ENCODE measurements at regions not wholly inside any gene's neighbourhood (a gene's known extent, or its start where the extent isn't known, plus 50 kb on each side); places are given as distances from the start of the nearest gene placed in this dataset.

DNA sequence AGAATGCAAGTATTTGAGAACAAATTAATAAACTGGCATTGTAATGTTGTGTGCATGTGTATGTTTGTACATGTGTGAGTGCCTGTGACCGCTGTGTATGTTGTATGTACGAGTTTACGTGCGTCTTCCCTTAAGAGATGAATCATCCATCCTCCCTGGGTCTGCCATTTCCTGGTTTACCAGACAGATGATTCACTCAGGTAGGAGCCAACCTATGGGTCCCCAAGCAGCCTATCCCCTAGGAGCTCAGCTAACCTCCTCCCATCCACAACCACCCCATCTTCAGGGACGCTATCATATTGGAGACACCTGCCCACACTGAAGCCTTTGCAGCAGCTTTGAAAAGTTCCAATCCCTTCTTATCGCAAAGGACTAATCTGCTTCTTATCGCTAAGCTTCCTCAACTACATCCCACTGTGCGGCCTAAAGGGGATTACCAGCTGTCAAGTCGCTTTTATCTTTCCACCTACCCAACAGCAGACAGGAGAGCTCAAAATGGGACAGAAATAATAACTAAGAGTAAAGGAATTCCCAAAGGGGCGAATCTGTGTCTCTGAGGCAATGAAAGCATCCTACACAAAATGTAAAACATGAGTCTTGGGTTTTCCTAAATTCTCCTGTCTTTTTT lies 81.5 kb upstream of the TMCC3 start:
- TF ChIP-seq, protein P1, sequence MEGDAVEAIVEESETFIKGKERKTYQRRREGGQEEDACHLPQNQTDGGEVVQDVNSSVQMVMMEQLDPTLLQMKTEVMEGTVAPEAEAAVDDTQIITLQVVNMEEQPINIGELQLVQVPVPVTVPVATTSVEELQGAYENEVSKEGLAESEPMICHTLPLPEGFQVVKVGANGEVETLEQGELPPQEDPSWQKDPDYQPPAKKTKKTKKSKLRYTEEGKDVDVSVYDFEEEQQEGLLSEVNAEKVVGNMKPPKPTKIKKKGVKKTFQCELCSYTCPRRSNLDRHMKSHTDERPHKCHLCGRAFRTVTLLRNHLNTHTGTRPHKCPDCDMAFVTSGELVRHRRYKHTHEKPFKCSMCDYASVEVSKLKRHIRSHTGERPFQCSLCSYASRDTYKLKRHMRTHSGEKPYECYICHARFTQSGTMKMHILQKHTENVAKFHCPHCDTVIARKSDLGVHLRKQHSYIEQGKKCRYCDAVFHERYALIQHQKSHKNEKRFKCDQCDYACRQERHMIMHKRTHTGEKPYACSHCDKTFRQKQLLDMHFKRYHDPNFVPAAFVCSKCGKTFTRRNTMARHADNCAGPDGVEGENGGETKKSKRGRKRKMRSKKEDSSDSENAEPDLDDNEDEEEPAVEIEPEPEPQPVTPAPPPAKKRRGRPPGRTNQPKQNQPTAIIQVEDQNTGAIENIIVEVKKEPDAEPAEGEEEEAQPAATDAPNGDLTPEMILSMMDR (IDR thresholded peaks at IDR 0.05) = no peak
- Histone ChIP-seq H3K4me1 (no peaks in the 10 kb centered on the region), H3K36me3 (no peaks in the 10 kb centered on the region), H3K4me3 (no peak overlapping the region), H3K27ac (no peak overlapping the region), H3K27me3 (no peaks in the 10 kb centered on the region), H3K9me3 (no peaks in the 10 kb centered on the region)
- DNase-seq = no peak
- intact Hi-C loops (cut with DNase I; ENCODE audit: low total_unique reads) = no loop called here

DNA sequence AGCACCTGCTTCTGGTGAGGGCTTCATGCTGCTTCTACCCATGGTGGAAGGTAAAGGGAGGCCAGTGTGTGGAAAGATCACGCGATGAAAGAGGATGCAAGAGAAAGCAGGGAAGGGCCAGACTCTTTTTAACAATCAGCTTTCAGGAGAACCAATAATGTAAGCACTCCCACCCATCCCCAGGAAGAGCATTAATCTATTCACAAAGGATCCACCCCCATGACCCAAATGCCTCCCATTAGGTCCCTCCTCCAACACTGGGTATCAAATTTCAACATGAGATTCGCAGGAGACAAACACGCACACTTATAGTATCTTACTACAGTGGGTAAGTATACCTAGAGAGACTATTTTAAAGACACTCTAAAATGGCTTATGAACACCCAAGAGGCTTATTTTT lies 80.5 kb upstream of the TMCC3 start:
- TF ChIP-seq, protein P1 (IDR thresholded peaks at IDR 0.05) = no peak
- no peak for DNase-seq
- H3K27me3 ChIP-seq = no peaks in the 10 kb centered on the region
- no peaks in the 10 kb centered on the region for H3K9me3 ChIP-seq
- no peaks in the 10 kb centered on the region for H3K36me3 ChIP-seq
- H3K4me1 ChIP-seq = no peaks in the 10 kb centered on the region
- H3K27ac ChIP-seq = no peak overlapping the region
- H3K4me3 ChIP-seq = no peak overlapping the region
- intact Hi-C loops (cut with DNase I; ENCODE audit: low total_unique reads) = no loop called here

- no peak for DNase-seq
- H3K27me3 ChIP-seq = no peaks in the 10 kb centered on the region
- H3K27ac ChIP-seq = no peak overlapping the region
- TF ChIP-seq, protein P1 (IDR thresholded peaks at IDR 0.05) = no peak
- no peaks in the 10 kb centered on the region for H3K9me3 ChIP-seq
- H3K36me3 ChIP-seq = no peaks in the 10 kb centered on the region
- H3K4me1 ChIP-seq = peaks cover 0 to 7% (median 0%) of the 10 kb centered on the region in 4 donors
- H3K4me3 ChIP-seq = no peak overlapping the region
- intact Hi-C loops (cut with DNase I; ENCODE audit: low total_unique reads) = loop anchor here (10.0 kb wide), 1 partner anchor 82 kb away; no protein-coding TSS in a partner anchor
Measured at GRCh38 chr12:94726236-94726835, 76.0 kb upstream of the TMCC3 start.

GRCh38 chr12:94725375-94726168 lies 75.2 kb upstream of the TMCC3 start:
- Histone ChIP-seq H3K27ac (no peak overlapping the region), H3K4me1 (peaks cover 0 to 7% (median 0%) of the 10 kb centered on the region in 4 donors), H3K4me3 (no peak overlapping the region), H3K36me3 (no peaks in the 10 kb centered on the region), H3K9me3 (no peaks in the 10 kb centered on the region), H3K27me3 (no peaks in the 10 kb centered on the region)
- intact Hi-C loops (cut with DNase I; ENCODE audit: low total_unique reads) = loop anchor here (10.0 kb wide), 1 partner anchor 81 kb away; no protein-coding TSS in a partner anchor
- DNase-seq = peak in 1 of 2 donors; percentile 51
- TF ChIP-seq, protein P1 (IDR thresholded peaks at IDR 0.05) = peak; percentile 17 to 39

GRCh38 chr12:94722664-94723063 lies 72.3 kb upstream of the TMCC3 start:
- TF ChIP-seq, protein P1 (IDR thresholded peaks at IDR 0.05) = no peak
- Histone ChIP-seq H3K36me3 (no peaks in the 10 kb centered on the region), H3K27me3 (no peaks in the 10 kb centered on the region), H3K4me3 (no peak overlapping the region), H3K27ac (no peak overlapping the region), H3K9me3 (no peaks in the 10 kb centered on the region), H3K4me1 (peaks cover 0 to 12% (median 0%) of the 10 kb centered on the region in 4 donors)
- intact Hi-C loops (cut with DNase I; ENCODE audit: low total_unique reads) = loop anchor here (10.0 kb wide), 1 partner anchor 78 kb away; no protein-coding TSS in a partner anchor
- no peak for DNase-seq

All from tibial artery (tissue), 4 donors.